T-helper 17 cell (primary cell): ENCODE measurements at regions not wholly inside any gene's neighbourhood (a gene's known extent, or its start where the extent isn't known, plus 50 kb on each side); places are given as distances from the start of the nearest gene placed in this dataset.

Source experiments
- ATAC-seq: fragments of 150-1000 bp; cut with Tn5 transposase; 2 replicates; pipeline ENCODE4 v1.10.0; 2021; ENCODE audit warnings: mild to moderate bottlenecking, moderate library complexity
- DNase-seq, 3 donors: peaks; one replicate each; pipeline versions ENCODE4 v3.0.0 to v3.0.0-alpha.2; 2020 to 2021
- H3K9me3 ChIP-seq: one replicate; pipeline ENCODE4 v1.7.0; 2013; ENCODE audit warnings: low read length, mild to moderate bottlenecking; ENCODE audit not compliant: control insufficient read depth, poor library complexity, severe bottlenecking
- H3K27ac Mint-ChIP-seq: one replicate; pipeline ENCODE4 v1.8.0; 2022; ENCODE audit warnings: mild to moderate bottlenecking, moderate library complexity, mixed read lengths
- H3K27me3 Mint-ChIP-seq: one replicate; pipeline ENCODE4 v1.8.0; 2022; ENCODE audit warnings: mixed read lengths
- H3K36me3 Mint-ChIP-seq: one replicate; pipeline ENCODE4 v1.8.0; 2022; ENCODE audit warnings: low read depth, mixed read lengths
- H3K4me1 Mint-ChIP-seq: one replicate; pipeline ENCODE4 v1.8.0; 2022; ENCODE audit warnings: mild to moderate bottlenecking, mixed read lengths
- H3K4me3 Mint-ChIP-seq: one replicate; pipeline ENCODE4 v1.8.0; 2022; ENCODE audit warnings: mild to moderate bottlenecking, moderate library complexity, mixed read lengths

- Mint-ChIP-seq H3K36me3 (no peaks in the 10 kb centered on the region), H3K4me1 (peaks cover 2% of the 10 kb centered on the region), H3K27ac (no peak overlapping the region), H3K27me3 (peaks cover 11% of the 10 kb centered on the region), H3K4me3 (no peak overlapping the region)
- DNase-seq = no peak
- ATAC-seq = no peak
- H3K9me3 ChIP-seq = no peaks in the 10 kb centered on the region
These were observed 50.0 kb upstream of the PLEKHG1 start for GRCh38 chr6:150549674-150550101.
